Calu3 (cell line): ENCODE measurements at regions not wholly inside any gene's neighbourhood (a gene's known extent, or its start where the extent isn't known, plus 50 kb on each side); places are given as distances from the start of the nearest gene placed in this dataset.
"Not testable (repeated sequence)": the region's sequence is repeated elsewhere in the genome, so short reads cannot be mapped to it uniquely, and the experiment has no call there.

ENCODE experiments used
- BruUV-seq: library from RNA; stranded (reverse); fragments of 400-500 nt; replicated peaks from 2 replicates; lab custom pipeline; 2021; lab: Mats Ljungman, UMichigan
- CTCF ChIA-PET: fragments of 300-600 bp; sonication (Branson Sonifier 250); formaldehyde crosslinking; loops from one replicate; lab custom pipeline; 2022; ENCODE audit warnings: antibody characterized with exemption; lab: Charles Lee
- DNase-seq: peaks from one replicate; pipeline ENCODE4 v3.0.0; 2022
- H3K27ac Mint-ChIP-seq: one replicate; pipeline ENCODE4 v1.8.0; 2022; ENCODE audit warnings: mixed read lengths; ENCODE audit not compliant: unreplicated experiment
- H3K27me3 Mint-ChIP-seq: one replicate; pipeline ENCODE4 v1.8.0; 2022; ENCODE audit warnings: mixed read lengths; ENCODE audit not compliant: unreplicated experiment
- H3K36me3 Mint-ChIP-seq: one replicate; pipeline ENCODE4 v1.8.0; 2022; ENCODE audit warnings: mild to moderate bottlenecking, moderate library complexity, mixed read lengths; ENCODE audit not compliant: insufficient read depth, unreplicated experiment
- H3K4me1 Mint-ChIP-seq: one replicate; pipeline ENCODE4 v1.8.0; 2022; ENCODE audit warnings: mild to moderate bottlenecking, low read depth, mixed read lengths; ENCODE audit not compliant: unreplicated experiment
- H3K4me3 Mint-ChIP-seq: one replicate; pipeline ENCODE4 v1.8.0; 2022; ENCODE audit warnings: mild to moderate bottlenecking, low read depth, moderate library complexity, mixed read lengths; ENCODE audit not compliant: unreplicated experiment
- H3K9me3 Mint-ChIP-seq: one replicate; pipeline ENCODE4 v1.8.0; 2022; ENCODE audit warnings: low read depth, mixed read lengths; ENCODE audit not compliant: unreplicated experiment
- CTCF ChIP-seq: fragments of 200-600 bp; IDR thresholded peaks from one replicate; pipeline ENCODE4 v1.8.0; 2022; ENCODE audit warnings: antibody characterized with exemption; ENCODE audit not compliant: unreplicated experiment
- intact Hi-C: fragments of 100-400 bp; cut with micrococcal nuclease; formaldehyde crosslinking; loops from one replicate; pipeline ENCODE4 v1.10.0; 2022; ENCODE audit not compliant: unreplicated experiment

GRCh38 chr17:20842012-20842411 lies 200.8 kb downstream of the USP22 start:
- H3K9me3 Mint-ChIP-seq, BruUV-seq, H3K36me3 Mint-ChIP-seq, H3K27ac Mint-ChIP-seq, H3K27me3 Mint-ChIP-seq, CTCF ChIA-PET, DNase-seq, intact Hi-C loops, H3K4me3 Mint-ChIP-seq, H3K4me1 Mint-ChIP-seq: not testable (repeated sequence)

- intact Hi-C loops, H3K4me3 Mint-ChIP-seq, H3K36me3 Mint-ChIP-seq, H3K4me1 Mint-ChIP-seq, H3K9me3 Mint-ChIP-seq, H3K27me3 Mint-ChIP-seq, DNase-seq, BruUV-seq, H3K27ac Mint-ChIP-seq: not testable (repeated sequence)
- CTCF ChIA-PET = interaction anchor here (0.6 kb wide), 1 partner anchor 227 kb away, joined by 4 read pairs; no protein-coding TSS in a partner anchor
Measured at GRCh38 chr17:20843261-20843660, 199.6 kb downstream of the USP22 start.

- H3K4me1 Mint-ChIP-seq, H3K27me3 Mint-ChIP-seq, DNase-seq, H3K36me3 Mint-ChIP-seq, H3K27ac Mint-ChIP-seq, H3K4me3 Mint-ChIP-seq, BruUV-seq, intact Hi-C loops, H3K9me3 Mint-ChIP-seq: not testable (repeated sequence)
- CTCF ChIA-PET = interaction anchor here (0.7 kb wide), 1 partner anchor 931 kb away, joined by 3 read pairs; no protein-coding TSS in a partner anchor
Measured at GRCh38 chr17:20843799-20844553, 198.8 kb downstream of the USP22 start.

GRCh38 chr17:20848869-20849443 lies 193.9 kb downstream of the USP22 start:
- H3K27ac Mint-ChIP-seq, CTCF ChIA-PET, intact Hi-C loops, H3K4me3 Mint-ChIP-seq, H3K9me3 Mint-ChIP-seq, BruUV-seq, H3K36me3 Mint-ChIP-seq, DNase-seq, H3K4me1 Mint-ChIP-seq: not testable (repeated sequence)
- H3K27me3 Mint-ChIP-seq = peaks cover 17% of the 10 kb centered on the region

GRCh38 chr17:20851591-20852238 lies 191.1 kb downstream of the USP22 start:
- BruUV-seq, DNase-seq, H3K4me3 Mint-ChIP-seq: not testable (repeated sequence)

GRCh38 chr17:20852239-20852989 lies 190.4 kb downstream of the USP22 start:
- Mint-ChIP-seq H3K4me3 (peak overlapping the region; percentile 19), H3K9me3 (no peaks in the 10 kb centered on the region), H3K27me3 (peaks cover 17% of the 10 kb centered on the region), H3K4me1 (no peaks in the 10 kb centered on the region), H3K36me3 (no peaks in the 10 kb centered on the region), H3K27ac (no peak overlapping the region)
- CTCF ChIA-PET = interaction anchor here (0.6 kb wide), 1 partner anchor 913 kb away, joined by 3 read pairs; no protein-coding TSS in a partner anchor
- no peak for TF ChIP-seq CTCF
- BruUV-seq = no TSS peak
- DNase-seq = peak; percentile 5
- intact Hi-C loops = loop anchor here (10.0 kb wide), 1 partner anchor 82 kb away; no protein-coding TSS in a partner anchor

More at GRCh38 chr17:20851591-20852238, 191.1 kb downstream of the USP22 start:
- H3K4me1 Mint-ChIP-seq, H3K9me3 Mint-ChIP-seq, H3K36me3 Mint-ChIP-seq, H3K27ac Mint-ChIP-seq: not testable (repeated sequence)
- intact Hi-C loops = loop anchor here (10.0 kb wide), 1 partner anchor 83 kb away; no protein-coding TSS in a partner anchor
- CTCF ChIA-PET = interaction anchor here (0.6 kb wide), 2 partner anchors 912 to 922 kb away, joined by 3 read pairs; no protein-coding TSS in a partner anchor
- peaks cover 17% of the 10 kb centered on the region for H3K27me3 Mint-ChIP-seq
